ENCODE measurements at regions not wholly inside any gene's neighbourhood (a gene's known extent, or its start where the extent isn't known, plus 50 kb on each side); places are given as distances from the start of the nearest gene placed in this dataset.

DNA sequence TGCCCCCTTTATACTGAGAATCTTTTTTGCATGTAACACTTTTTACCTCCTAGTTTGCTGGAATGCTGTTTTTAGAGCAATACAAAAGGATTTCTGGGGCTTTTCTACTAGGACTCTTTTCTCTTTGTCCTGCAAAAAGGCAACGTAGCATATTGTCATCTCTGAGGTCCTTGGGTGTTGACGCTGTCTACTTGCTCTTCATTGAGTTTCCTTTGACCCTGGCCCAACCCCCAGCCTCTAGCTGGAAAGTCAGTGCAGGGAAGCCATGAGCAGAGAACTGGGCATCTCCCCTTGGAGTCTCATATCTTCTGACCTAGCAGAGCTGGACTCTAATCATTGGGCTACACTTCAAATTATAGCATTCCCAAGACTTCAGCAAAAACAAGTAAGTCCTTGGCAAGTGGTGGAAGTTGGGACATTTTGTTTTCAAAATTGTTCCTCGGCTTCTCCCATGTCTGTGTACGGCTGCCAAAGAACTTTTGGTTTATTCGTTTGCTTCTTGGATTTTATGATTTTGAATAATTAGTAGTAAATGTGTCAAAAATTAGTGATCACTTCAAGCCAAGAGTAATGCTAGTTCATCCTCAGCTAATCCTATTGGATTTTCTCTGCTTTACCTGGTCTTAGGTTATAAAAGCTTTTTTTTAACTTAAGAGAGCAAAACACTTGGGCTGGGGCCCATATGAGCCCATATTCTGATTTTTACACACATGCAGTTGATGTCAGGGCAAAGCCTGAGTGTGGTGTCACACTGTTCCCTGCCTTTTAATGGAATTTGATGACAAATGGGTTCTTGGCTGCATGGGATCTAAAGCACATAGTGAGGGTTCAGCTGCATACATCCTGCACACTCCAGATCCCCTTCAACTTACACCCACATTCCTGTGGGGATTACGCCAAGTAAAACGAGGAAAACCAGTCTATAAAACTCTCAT is 419.5 kb upstream of the C2CD4B start:
- TF ChIP-seq ZFX (IDR thresholded peaks at IDR 0.05): no peak
- TF ChIP-seq, protein P1, sequence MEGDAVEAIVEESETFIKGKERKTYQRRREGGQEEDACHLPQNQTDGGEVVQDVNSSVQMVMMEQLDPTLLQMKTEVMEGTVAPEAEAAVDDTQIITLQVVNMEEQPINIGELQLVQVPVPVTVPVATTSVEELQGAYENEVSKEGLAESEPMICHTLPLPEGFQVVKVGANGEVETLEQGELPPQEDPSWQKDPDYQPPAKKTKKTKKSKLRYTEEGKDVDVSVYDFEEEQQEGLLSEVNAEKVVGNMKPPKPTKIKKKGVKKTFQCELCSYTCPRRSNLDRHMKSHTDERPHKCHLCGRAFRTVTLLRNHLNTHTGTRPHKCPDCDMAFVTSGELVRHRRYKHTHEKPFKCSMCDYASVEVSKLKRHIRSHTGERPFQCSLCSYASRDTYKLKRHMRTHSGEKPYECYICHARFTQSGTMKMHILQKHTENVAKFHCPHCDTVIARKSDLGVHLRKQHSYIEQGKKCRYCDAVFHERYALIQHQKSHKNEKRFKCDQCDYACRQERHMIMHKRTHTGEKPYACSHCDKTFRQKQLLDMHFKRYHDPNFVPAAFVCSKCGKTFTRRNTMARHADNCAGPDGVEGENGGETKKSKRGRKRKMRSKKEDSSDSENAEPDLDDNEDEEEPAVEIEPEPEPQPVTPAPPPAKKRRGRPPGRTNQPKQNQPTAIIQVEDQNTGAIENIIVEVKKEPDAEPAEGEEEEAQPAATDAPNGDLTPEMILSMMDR (conservative IDR thresholded peaks at IDR 0.05): no peak

GRCh38 chr15:62588938-62589670 is 424.0 kb upstream of the C2CD4B start:
- TF ChIP-seq, protein P1 (conservative IDR thresholded peaks at IDR 0.05): no peak
- TF ChIP-seq ZFX (IDR thresholded peaks at IDR 0.05): no peak
- H3K27ac ChIP-seq: no peak overlapping the region

More for the DNA sequence above, 419.5 kb upstream of the C2CD4B start:
- no peak overlapping the region for H3K27ac ChIP-seq

DNA sequence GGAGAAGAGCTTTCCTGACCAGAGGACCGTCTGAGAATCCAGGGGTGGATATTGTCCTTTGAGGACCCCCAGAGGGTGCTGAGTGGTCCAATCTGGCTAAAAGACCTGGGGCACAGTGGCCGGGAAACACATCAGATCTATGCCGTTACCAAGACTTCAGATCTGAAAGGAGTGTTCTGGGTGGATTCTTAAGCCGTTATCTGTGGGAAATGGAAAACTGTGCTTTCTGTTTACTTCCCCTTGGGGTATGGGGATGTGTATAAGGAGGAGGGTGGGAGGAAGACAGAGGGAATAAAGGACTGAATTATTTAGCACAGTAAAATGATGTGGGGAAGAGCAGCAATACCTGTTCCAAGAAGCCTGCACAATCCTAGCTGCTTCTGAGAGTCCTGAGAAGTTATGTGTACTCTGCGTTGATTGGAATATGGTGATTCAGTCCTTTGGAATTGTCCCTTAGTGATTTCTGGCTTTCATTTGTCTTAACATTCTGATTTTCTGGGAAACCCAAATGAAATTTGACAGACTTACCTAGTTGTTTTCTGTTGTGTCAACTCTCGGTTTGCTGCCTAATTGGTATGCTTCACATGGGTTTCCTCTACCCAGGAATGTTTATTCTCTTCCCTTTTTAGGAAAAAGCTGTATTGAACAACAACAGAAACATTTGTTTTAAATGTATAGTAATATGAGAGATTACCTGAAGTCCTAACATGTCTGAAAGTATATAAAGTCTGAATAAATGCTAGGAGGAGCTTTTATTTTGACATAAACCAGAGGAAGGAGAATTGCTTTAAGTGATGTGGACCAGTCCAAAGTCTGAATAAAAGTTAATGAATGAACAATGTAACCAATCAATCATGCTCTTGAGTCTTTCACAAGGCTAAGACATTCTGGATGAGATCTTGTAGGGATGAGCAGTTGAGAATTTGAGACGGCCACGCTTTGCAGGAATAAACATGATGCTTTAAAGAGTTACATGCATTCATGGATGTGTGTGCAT is 427.1 kb upstream of the C2CD4B start:
- TF ChIP-seq, protein P1 (conservative IDR thresholded peaks at IDR 0.05): no peak

GRCh38 chr15:62592920-62593319 is 427.8 kb upstream of the C2CD4B start:
- no peak for TF ChIP-seq ZFX (IDR thresholded peaks at IDR 0.05)
- TF ChIP-seq, protein P1 (conservative IDR thresholded peaks at IDR 0.05): no peak
- H3K27ac ChIP-seq: no peak overlapping the region

More for the DNA sequence above, 427.1 kb upstream of the C2CD4B start:
- no peak overlapping the region for H3K27ac ChIP-seq

GRCh38 chr15:62593681-62594399 is 428.8 kb upstream of the C2CD4B start:
- no peak overlapping the region for H3K27ac ChIP-seq
- TF ChIP-seq ZFX (IDR thresholded peaks at IDR 0.05): no peak
- TF ChIP-seq, protein P1 (conservative IDR thresholded peaks at IDR 0.05): no peak

- no peak overlapping the region for H3K27ac ChIP-seq
- TF ChIP-seq, protein P1 (conservative IDR thresholded peaks at IDR 0.05): no peak
- TF ChIP-seq ZFX (IDR thresholded peaks at IDR 0.05): no peak
Measured at GRCh38 chr15:62598217-62598616, 433.1 kb upstream of the C2CD4B start.
